ENCODE measurements at regions not wholly inside any gene's neighbourhood (a gene's known extent, or its start where the extent isn't known, plus 50 kb on each side); places are given as distances from the start of the nearest gene placed in this dataset.
A peak's percentile ranks its signal among the peaks of the same experiment; 100 is the strongest.
"Not testable (repeated sequence)": the region's sequence is repeated elsewhere in the genome, so short reads cannot be mapped to it uniquely, and the experiment has no call there.

- DNase-seq: peak; percentile 78
These were observed 328.2 kb upstream of the COL3A1 start for GRCh38 chr2:188645986-188646385.

GRCh38 chr2:188647430-188648070 lies 326.6 kb upstream of the COL3A1 start:
- DNase-seq: peak; percentile 74

GRCh38 chr2:188659656-188660406 lies 314.3 kb upstream of the COL3A1 start:
- no peak for DNase-seq

- no peak for DNase-seq
These were observed 310.9 kb upstream of the COL3A1 start for GRCh38 chr2:188663301-188663700.

GRCh38 chr2:188664416-188664815 lies 309.8 kb upstream of the COL3A1 start:
- DNase-seq: peak; percentile 54

- no peak for DNase-seq
These were observed 309.1 kb upstream of the COL3A1 start for GRCh38 chr2:188664951-188665595.

- no peak for DNase-seq
These were observed 308.4 kb upstream of the COL3A1 start for GRCh38 chr2:188665727-188666304.

- no peak for DNase-seq
These were observed 307.7 kb upstream of the COL3A1 start for GRCh38 chr2:188666503-188666902.

GRCh38 chr2:188668017-188668680 lies 306.0 kb upstream of the COL3A1 start:
- DNase-seq: peak; percentile 70

GRCh38 chr2:188675391-188676009 lies 298.7 kb upstream of the COL3A1 start:
- no peak for DNase-seq

GRCh38 chr2:188676010-188676400 lies 298.2 kb upstream of the COL3A1 start:
- DNase-seq: no peak

GRCh38 chr2:188677142-188677541 lies 297.0 kb upstream of the COL3A1 start:
- DNase-seq: no peak

- DNase-seq: no peak
These were observed 295.3 kb upstream of the COL3A1 start for GRCh38 chr2:188678882-188679281.

- no peak for DNase-seq
These were observed 291.3 kb upstream of the COL3A1 start for GRCh38 chr2:188682838-188683237.

- DNase-seq: no peak
These were observed 289.4 kb upstream of the COL3A1 start for GRCh38 chr2:188684795-188685194.

- no peak for DNase-seq
These were observed 281.1 kb upstream of the COL3A1 start for GRCh38 chr2:188693111-188693510.

GRCh38 chr2:188693771-188694170 lies 280.4 kb upstream of the COL3A1 start:
- no peak for DNase-seq

GRCh38 chr2:188695953-188696352 lies 278.2 kb upstream of the COL3A1 start:
- no peak for DNase-seq

- DNase-seq: not testable (repeated sequence)
These were observed 276.0 kb upstream of the COL3A1 start for GRCh38 chr2:188698151-188698550.

- no peak for DNase-seq
These were observed 272.3 kb upstream of the COL3A1 start for GRCh38 chr2:188701836-188702235.

GRCh38 chr2:188705191-188705590 lies 269.0 kb upstream of the COL3A1 start:
- DNase-seq: no peak

- no peak for DNase-seq
These were observed 260.2 kb upstream of the COL3A1 start for GRCh38 chr2:188713961-188714360.
